CD8-positive, alpha-beta memory T cell (primary cell): ENCODE measurements at regions not wholly inside any gene's neighbourhood (a gene's known extent, or its start where the extent isn't known, plus 50 kb on each side); places are given as distances from the start of the nearest gene placed in this dataset.

Experiments
- CTCF ChIA-PET: fragments of 350-600 bp; sonication (Branson Sonifier 250); formaldehyde crosslinking; loops from one replicate; lab custom pipeline; 2021; ENCODE audit warnings: antibody characterized with exemption; lab: Charles Lee
- POLR2A ChIA-PET: fragments of 350-600 bp; sonication (Branson Sonifier 250); formaldehyde crosslinking; loops from one replicate; lab custom pipeline; 2021; ENCODE audit warnings: antibody characterized with exemption; lab: Charles Lee
- DNase-seq, 5 donors: peaks; one replicate each; pipeline versions ENCODE4 v3.0.0 to v3.0.0-alpha.2; 2020 to 2022; ENCODE audit warnings: mixed read lengths in 1 of 5
- H3K27ac ChIP-seq: one replicate; pipeline ENCODE4 v1.7.0; 2013; ENCODE audit warnings: low read depth, mild to moderate bottlenecking, low read length, moderate library complexity
- H3K27me3 ChIP-seq: 2 replicates; pipeline ENCODE4 v1.7.0; 2013; ENCODE audit warnings: low read length, mild to moderate bottlenecking; ENCODE audit not compliant: insufficient read depth, poor library complexity, severe bottlenecking
- H3K36me3 ChIP-seq: 2 replicates; pipeline ENCODE4 v1.7.0; 2013; ENCODE audit warnings: mild to moderate bottlenecking, low read length, moderate library complexity; ENCODE audit not compliant: insufficient read depth
- H3K4me1 ChIP-seq: 2 replicates; pipeline ENCODE4 v1.7.0; 2013; ENCODE audit warnings: mild to moderate bottlenecking, low read length, moderate library complexity; ENCODE audit not compliant: insufficient read depth
- H3K4me3 ChIP-seq: 2 replicates; pipeline ENCODE4 v1.7.0; 2013; ENCODE audit warnings: mild to moderate bottlenecking, low read length
- H3K9me3 ChIP-seq: 2 replicates; pipeline ENCODE4 v1.7.0; 2013; ENCODE audit warnings: mild to moderate bottlenecking, low read length
- H3K27ac Mint-ChIP-seq, 8 donors: one replicate each; pipeline ENCODE4 v1.8.0; 2020 to 2021; ENCODE audit warnings: mixed read lengths in 8 of 8, mild to moderate bottlenecking in 6 of 8, inconsistent platforms in 3 of 8, moderate library complexity in 3 of 8
- H3K27me3 Mint-ChIP-seq, 2 donors: one replicate each; pipeline ENCODE4 v1.8.0; 2020 to 2021; ENCODE audit warnings: mixed read lengths in 2 of 2, mild to moderate bottlenecking in 1 of 2, moderate library complexity in 1 of 2
- H3K36me3 Mint-ChIP-seq, 3 donors: one replicate each; pipeline ENCODE4 v1.8.0; 2020 to 2021; ENCODE audit warnings: mixed read lengths in 3 of 3, inconsistent platforms in 1 of 3, mild to moderate bottlenecking in 1 of 3
- H3K4me1 Mint-ChIP-seq, 3 donors: one replicate each; pipeline ENCODE4 v1.8.0; 2020 to 2021; ENCODE audit warnings: mixed read lengths in 3 of 3, inconsistent platforms in 1 of 3, mild to moderate bottlenecking in 1 of 3
- H3K4me3 Mint-ChIP-seq, 7 donors: one replicate each; pipeline ENCODE4 v1.8.0; 2020 to 2021; ENCODE audit warnings: mixed read lengths in 7 of 7, mild to moderate bottlenecking in 6 of 7, moderate library complexity in 4 of 7, inconsistent platforms in 2 of 7
- H3K9me3 Mint-ChIP-seq, 5 donors: one replicate each; pipeline ENCODE4 v1.8.0; 2020 to 2022; ENCODE audit warnings: mixed read lengths in 5 of 5, mild to moderate bottlenecking in 3 of 5, moderate library complexity in 2 of 5, inconsistent platforms in 1 of 5

DNA sequence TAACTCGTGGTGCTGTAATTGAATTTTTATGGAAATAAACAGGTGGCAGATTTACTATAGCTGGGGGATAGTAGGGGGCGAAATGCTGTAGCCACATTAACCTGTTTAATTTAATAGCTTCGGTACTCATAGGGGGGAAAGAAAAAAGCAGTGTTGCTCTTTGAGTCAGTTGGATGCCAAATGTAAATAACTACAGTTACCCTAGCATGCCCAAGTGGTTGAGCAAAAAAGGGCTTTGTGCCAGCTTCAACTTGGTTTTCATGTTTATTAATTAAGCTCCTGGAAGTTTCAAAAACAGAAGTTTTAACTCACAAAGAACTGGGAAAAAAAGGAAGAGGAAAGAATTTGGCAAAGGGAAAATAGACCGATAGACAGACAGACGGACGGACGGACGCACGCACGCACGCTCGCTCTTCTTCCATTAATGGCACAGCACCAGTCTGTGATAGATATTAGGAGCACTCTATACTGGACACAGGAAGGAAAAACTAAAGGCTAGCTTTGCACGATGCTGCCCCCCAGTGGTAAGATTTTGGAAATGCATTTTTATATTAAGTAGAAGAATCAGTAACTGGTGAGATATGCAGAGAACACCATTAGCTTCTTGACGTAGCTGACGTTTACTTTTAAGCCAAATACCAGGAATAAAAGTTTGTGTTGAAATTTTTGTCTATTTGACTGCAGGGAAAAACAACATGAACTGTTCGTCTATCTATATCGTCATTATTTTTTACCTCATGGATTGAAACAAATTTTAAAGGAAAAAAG lies 151.8 kb downstream of the SLC7A11 start:
- peak in 1 of 5 donors; percentile 8 for DNase-seq
- CTCF ChIA-PET = interaction anchor here (1.0 to 1.4 kb wide), 2 partner anchors 15 to 16 kb away, joined by 3 to 4 read pairs; no protein-coding TSS in a partner anchor
- no peaks in the 10 kb centered on the region for H3K36me3 Mint-ChIP-seq

DNA sequence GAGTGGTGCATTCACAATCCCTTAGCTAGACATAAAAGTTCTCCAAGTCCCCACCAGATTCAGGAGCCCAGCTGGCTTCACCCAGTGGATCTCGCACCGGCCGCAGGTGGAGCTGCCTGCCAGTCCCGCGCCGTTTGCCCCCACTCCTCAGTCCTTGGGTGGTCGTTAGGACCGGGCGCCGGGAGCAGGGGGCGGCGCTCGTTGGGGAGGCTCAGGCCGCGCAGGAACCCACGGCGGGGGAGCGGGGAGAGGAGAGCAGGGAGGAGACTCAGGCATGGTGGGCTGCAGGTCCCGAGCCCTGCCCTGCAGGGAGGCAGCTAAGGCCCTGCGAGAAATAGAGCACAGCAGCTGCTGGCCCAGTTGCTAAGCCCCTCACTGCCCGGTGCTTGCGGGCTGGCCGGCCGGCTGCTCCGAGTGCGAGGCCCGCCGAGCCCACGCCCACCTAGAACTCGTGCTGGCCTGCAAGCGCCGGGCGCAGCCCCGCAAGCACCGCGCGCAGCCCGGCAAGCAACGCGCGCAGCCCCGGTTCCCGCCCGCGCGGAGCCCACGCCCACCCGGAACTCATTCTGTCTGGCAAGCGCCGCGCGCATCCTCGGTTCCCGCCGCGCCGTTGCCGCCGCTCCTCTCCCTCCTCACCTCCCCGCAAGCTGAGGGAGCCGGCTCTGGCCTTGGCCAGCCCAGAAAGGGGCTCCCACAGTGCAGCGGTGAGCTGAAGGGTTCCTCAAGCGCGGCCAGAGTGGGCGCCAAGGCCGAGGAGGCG lies 153.5 kb downstream of the SLC7A11 start:
- DNase-seq = no peak
- CTCF ChIA-PET = interaction anchor here (1.4 kb wide), 1 partner anchor 14 kb away, joined by 4 read pairs; no protein-coding TSS in a partner anchor

More for the DNA sequence above, 151.8 kb downstream of the SLC7A11 start:
- Histone ChIP-seq H3K4me1 (no peaks in the 10 kb centered on the region), H3K27ac (no peak overlapping the region), H3K36me3 (no peaks in the 10 kb centered on the region), H3K4me3 (no peak overlapping the region), H3K27me3 (no peaks in the 10 kb centered on the region), H3K9me3 (no peaks in the 10 kb centered on the region)
- H3K27ac Mint-ChIP-seq = no peak overlapping the region
- no peak overlapping the region for H3K4me3 Mint-ChIP-seq
- H3K27me3 Mint-ChIP-seq = no peaks in the 10 kb centered on the region
- H3K4me1 Mint-ChIP-seq = no peaks in the 10 kb centered on the region
- peaks cover 0 to 4% (median 3%) of the 10 kb centered on the region in 5 donors for H3K9me3 Mint-ChIP-seq
- POLR2A ChIA-PET = no interaction called here

GRCh38 chr4:138087066-138087719 lies 155.0 kb downstream of the SLC7A11 start:
- H3K9me3 ChIP-seq = no peaks in the 10 kb centered on the region
- no peak overlapping the region for H3K27ac ChIP-seq
- ChIA-PET POLR2A (no interaction called here), CTCF (no interaction called here)
- no peak overlapping the region for H3K4me3 ChIP-seq
- H3K27me3 Mint-ChIP-seq = no peaks in the 10 kb centered on the region
- peaks cover 0 to 4% (median 3%) of the 10 kb centered on the region in 5 donors for H3K9me3 Mint-ChIP-seq
- H3K4me3 Mint-ChIP-seq = no peak overlapping the region
- no peak for DNase-seq
- no peaks in the 10 kb centered on the region for H3K27me3 ChIP-seq
- H3K36me3 Mint-ChIP-seq = no peaks in the 10 kb centered on the region
- no peaks in the 10 kb centered on the region for H3K4me1 ChIP-seq
- no peaks in the 10 kb centered on the region for H3K36me3 ChIP-seq
- no peak overlapping the region for H3K27ac Mint-ChIP-seq
- no peaks in the 10 kb centered on the region for H3K4me1 Mint-ChIP-seq

More for the DNA sequence above, 153.5 kb downstream of the SLC7A11 start:
- H3K27me3 ChIP-seq = no peaks in the 10 kb centered on the region
- no peak overlapping the region for H3K4me3 Mint-ChIP-seq
- no peak overlapping the region for H3K27ac ChIP-seq
- no peaks in the 10 kb centered on the region for H3K4me1 ChIP-seq
- POLR2A ChIA-PET = no interaction called here
- H3K9me3 Mint-ChIP-seq = peaks cover 0 to 4% (median 3%) of the 10 kb centered on the region in 5 donors
- H3K36me3 Mint-ChIP-seq = no peaks in the 10 kb centered on the region
- no peaks in the 10 kb centered on the region for H3K9me3 ChIP-seq
- no peaks in the 10 kb centered on the region for H3K4me1 Mint-ChIP-seq
- no peak overlapping the region for H3K27ac Mint-ChIP-seq
- H3K27me3 Mint-ChIP-seq = no peaks in the 10 kb centered on the region
- H3K4me3 ChIP-seq = no peak overlapping the region
- no peaks in the 10 kb centered on the region for H3K36me3 ChIP-seq

DNA sequence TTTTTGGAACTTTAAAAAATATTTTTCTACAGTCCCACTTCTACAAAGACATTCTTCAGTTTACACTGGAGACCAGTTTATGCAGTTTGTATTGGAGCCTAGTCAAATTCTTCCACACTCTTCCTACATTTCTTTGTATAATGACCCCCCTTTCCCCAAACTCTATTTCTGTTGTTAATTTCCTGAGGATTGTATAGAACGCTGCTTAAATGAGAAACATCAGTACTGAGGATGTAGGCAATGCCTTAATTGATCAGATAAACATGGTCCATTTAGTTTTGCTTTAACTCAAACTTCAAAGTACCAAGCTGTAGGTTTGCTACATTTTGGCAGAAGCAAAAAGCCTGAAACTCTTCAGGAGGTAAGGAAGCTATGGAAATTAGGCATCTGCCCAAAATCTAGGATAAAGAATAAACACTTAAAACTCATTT lies 155.5 kb downstream of the SLC7A11 start:
- Histone ChIP-seq H3K4me1 (no peaks in the 10 kb centered on the region), H3K27ac (no peak overlapping the region), H3K36me3 (no peaks in the 10 kb centered on the region), H3K9me3 (no peaks in the 10 kb centered on the region), H3K27me3 (no peaks in the 10 kb centered on the region), H3K4me3 (no peak overlapping the region)
- no peaks in the 10 kb centered on the region for H3K27me3 Mint-ChIP-seq
- no peak overlapping the region for H3K27ac Mint-ChIP-seq
- H3K4me1 Mint-ChIP-seq = no peaks in the 10 kb centered on the region
- peaks cover 0 to 4% (median 3%) of the 10 kb centered on the region in 5 donors for H3K9me3 Mint-ChIP-seq
- no peak overlapping the region for H3K4me3 Mint-ChIP-seq
- no peaks in the 10 kb centered on the region for H3K36me3 Mint-ChIP-seq
- ChIA-PET POLR2A (no interaction called here), CTCF (no interaction called here)
- no peak for DNase-seq

GRCh38 chr4:138085736-138086305 lies 156.3 kb downstream of the SLC7A11 start:
- Histone ChIP-seq H3K4me1 (no peaks in the 10 kb centered on the region), H3K9me3 (no peaks in the 10 kb centered on the region), H3K36me3 (no peaks in the 10 kb centered on the region), H3K27me3 (no peaks in the 10 kb centered on the region), H3K4me3 (no peak overlapping the region), H3K27ac (no peak overlapping the region)
- CTCF ChIA-PET = no interaction called here
- H3K4me1 Mint-ChIP-seq = no peaks in the 10 kb centered on the region
- H3K9me3 Mint-ChIP-seq = peaks cover 0 to 4% (median 3%) of the 10 kb centered on the region in 5 donors
- no peak overlapping the region for H3K27ac Mint-ChIP-seq
- POLR2A ChIA-PET = no interaction called here
- no peaks in the 10 kb centered on the region for H3K27me3 Mint-ChIP-seq
- DNase-seq = no peak
- H3K4me3 Mint-ChIP-seq = no peak overlapping the region
- no peaks in the 10 kb centered on the region for H3K36me3 Mint-ChIP-seq

DNA sequence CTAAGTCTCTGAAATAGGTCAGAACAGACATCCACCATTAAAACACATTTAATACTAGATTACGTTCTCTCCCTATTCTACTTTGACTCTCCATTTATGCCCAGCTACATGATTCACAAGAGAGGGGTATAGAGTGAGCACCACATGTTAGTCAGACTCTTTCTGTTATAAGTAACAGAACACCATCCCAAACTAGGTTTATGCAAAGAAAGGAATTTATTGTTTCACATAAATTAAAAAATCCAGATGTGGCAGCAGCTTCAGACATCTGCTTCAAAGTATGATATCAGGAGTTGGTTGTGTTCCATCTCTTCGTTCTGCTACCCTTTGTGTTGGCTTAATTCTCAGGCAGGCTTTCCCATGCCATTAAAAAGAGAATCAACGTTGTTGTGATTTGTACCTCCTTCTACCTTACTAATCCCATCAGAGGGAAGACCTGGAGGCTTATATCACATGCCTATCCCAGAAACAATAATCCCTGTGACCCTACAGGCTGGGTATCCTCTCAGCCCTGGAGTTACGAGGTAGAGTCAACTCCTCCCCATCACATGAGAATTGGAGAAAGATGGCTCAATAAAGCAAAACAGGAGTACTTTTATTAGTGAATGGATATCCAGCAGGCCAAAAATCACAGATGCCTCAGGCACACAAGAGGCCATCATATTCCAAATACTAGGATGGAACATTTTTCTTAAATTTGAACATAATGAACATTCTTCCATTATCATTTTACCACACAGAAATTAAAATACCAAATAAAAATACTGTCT lies 163.2 kb downstream of the SLC7A11 start:
- no peak overlapping the region for H3K27ac ChIP-seq
- no peak for DNase-seq
- no peaks in the 10 kb centered on the region for H3K4me1 ChIP-seq
- Mint-ChIP-seq H3K4me1 (no peaks in the 10 kb centered on the region), H3K36me3 (no peaks in the 10 kb centered on the region), H3K4me3 (no peak overlapping the region), H3K9me3 (peaks cover 0 to 3% (median 0%) of the 10 kb centered on the region in 5 donors), H3K27ac (no peak overlapping the region), H3K27me3 (no peaks in the 10 kb centered on the region)
- H3K36me3 ChIP-seq = no peaks in the 10 kb centered on the region
- no peaks in the 10 kb centered on the region for H3K9me3 ChIP-seq
- ChIA-PET CTCF (no interaction called here), POLR2A (no interaction called here)
- H3K27me3 ChIP-seq = no peaks in the 10 kb centered on the region
- no peak overlapping the region for H3K4me3 ChIP-seq

DNA sequence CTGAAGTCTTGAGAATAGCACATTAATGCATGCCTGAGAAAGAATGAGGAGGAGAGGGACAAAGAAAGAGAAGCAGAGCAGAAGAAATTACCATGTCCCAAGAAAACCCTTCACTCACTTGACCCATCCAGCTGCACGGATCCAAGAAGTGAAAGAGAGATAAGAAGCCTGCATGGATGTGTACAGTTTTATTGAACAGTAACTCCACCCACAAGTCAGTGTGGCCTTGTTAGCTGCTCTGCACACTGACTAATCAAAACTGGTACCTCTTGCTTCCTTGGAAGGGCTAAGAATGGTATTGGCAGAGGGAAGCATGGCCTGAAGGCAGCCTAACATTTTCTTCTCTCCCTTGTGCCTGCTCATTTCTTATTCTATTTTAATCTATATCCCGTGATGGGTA lies 163.9 kb downstream of the SLC7A11 start:
- Mint-ChIP-seq H3K9me3 (peaks cover 0 to 3% (median 0%) of the 10 kb centered on the region in 5 donors), H3K27ac (no peak overlapping the region), H3K27me3 (no peaks in the 10 kb centered on the region), H3K4me1 (no peaks in the 10 kb centered on the region), H3K4me3 (no peak overlapping the region), H3K36me3 (no peaks in the 10 kb centered on the region)
- Histone ChIP-seq H3K36me3 (no peaks in the 10 kb centered on the region), H3K9me3 (no peaks in the 10 kb centered on the region), H3K27ac (no peak overlapping the region), H3K4me3 (no peak overlapping the region), H3K27me3 (no peaks in the 10 kb centered on the region), H3K4me1 (no peaks in the 10 kb centered on the region)
- no peak for DNase-seq
- ChIA-PET POLR2A (no interaction called here), CTCF (no interaction called here)
